ENCODE measurements at regions not wholly inside any gene's neighbourhood (a gene's known extent, or its start where the extent isn't known, plus 50 kb on each side); places are given as distances from the start of the nearest gene placed in this dataset.
A peak's percentile ranks its signal among the peaks of the same experiment; 100 is the strongest.

- Histone ChIP-seq H3K9ac (ENCODE audit: insufficient read depth, low read depth, low read length) (no peak overlapping the region), H3K4me1 (ENCODE audit: insufficient read depth, low read length) (peaks cover 23% of the 10 kb centered on the region), H3K9me3 (ENCODE audit: low read length) (no peaks in the 10 kb centered on the region), H4K20me1 (ENCODE audit: insufficient read depth, low read length) (no peaks in the 10 kb centered on the region), H3K27ac (ENCODE audit: extremely low read length, insufficient read depth, low read length) (no peak overlapping the region), H3K4me3 (replicated peaks in 1 of 3; ENCODE audit: insufficient read depth in 1 of 3, low read depth in 2 of 3, low read length in 3 of 3) (0 out of 6 replicates have a peak overlapping the region, but pooled peaks of 1 of the 3 experiments have one; percentile 13), H3K79me2 (ENCODE audit: insufficient read depth, low read length) (no peaks in the 10 kb centered on the region), H2AFZ (ENCODE audit: low read length) (no peak overlapping the region), H3K27me3 (ENCODE audit: control insufficient read depth in 1 of 2, insufficient read depth in 2 of 2, low read length in 2 of 2) (0 out of 5 replicates have a peak, but pooled peaks cover 0 to 1% of the 10 kb centered on the region in 2 experiments), H3K36me3 (replicated peaks in 1 of 2; ENCODE audit: control insufficient read depth in 1 of 2, insufficient read depth in 2 of 2, low read length in 2 of 2) (no peaks in the 10 kb centered on the region; a peak in 1 of 5 replicates), H3K4me2 (ENCODE audit: low read depth, low read length) (peak overlapping the region; percentile 50)
- ChIA-PET POLR2A (interaction anchor here (1.2 kb wide), 1 partner anchor 11 kb away, joined by 3 read pairs; no protein-coding TSS in a partner anchor), CTCF (ENCODE audit: low intra/inter-chr PET ratio, low total read pairs) (no interaction called here)
- TF ChIP-seq SP2 (CRISPR knock-in tag; IDR thresholded peaks at IDR 0.05): no peak
- TF ChIP-seq KDM4B (CRISPR knock-in tag; IDR thresholded peaks at IDR 0.05): no peak
- TF ChIP-seq NFATC3 (CRISPR knock-in tag; IDR thresholded peaks at IDR 0.05): no peak
- TF ChIP-seq ZNF788 (CRISPR knock-in tag; IDR thresholded peaks at IDR 0.05; ENCODE audit: borderline replicate concordance): no peak
- no peak for TF ChIP-seq ZNF740 (CRISPR knock-in tag; IDR thresholded peaks at IDR 0.05)
- TF ChIP-seq ZNF12 (CRISPR knock-in tag; IDR thresholded peaks at IDR 0.05): no peak
- no peak for TF ChIP-seq SSRP1 (CRISPR knock-in tag; IDR thresholded peaks at IDR 0.05)
- no peak for TF ChIP-seq ZZZ3 (CRISPR knock-in tag; IDR thresholded peaks at IDR 0.05; ENCODE audit: borderline replicate concordance)
- TF ChIP-seq ZNF235 (CRISPR knock-in tag; IDR thresholded peaks at IDR 0.05; ENCODE audit: borderline replicate concordance): no peak
- TF ChIP-seq, protein P1, sequence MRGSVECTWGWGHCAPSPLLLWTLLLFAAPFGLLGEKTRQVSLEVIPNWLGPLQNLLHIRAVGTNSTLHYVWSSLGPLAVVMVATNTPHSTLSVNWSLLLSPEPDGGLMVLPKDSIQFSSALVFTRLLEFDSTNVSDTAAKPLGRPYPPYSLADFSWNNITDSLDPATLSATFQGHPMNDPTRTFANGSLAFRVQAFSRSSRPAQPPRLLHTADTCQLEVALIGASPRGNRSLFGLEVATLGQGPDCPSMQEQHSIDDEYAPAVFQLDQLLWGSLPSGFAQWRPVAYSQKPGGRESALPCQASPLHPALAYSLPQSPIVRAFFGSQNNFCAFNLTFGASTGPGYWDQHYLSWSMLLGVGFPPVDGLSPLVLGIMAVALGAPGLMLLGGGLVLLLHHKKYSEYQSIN (CRISPR knock-in tag; IDR thresholded peaks at IDR 0.05; ENCODE audit: borderline replicate concordance): no peak
- no peak for TF ChIP-seq MNT (IDR thresholded peaks at IDR 0.05)
- no peak for TF ChIP-seq AKAP8 (CRISPR knock-in tag; IDR thresholded peaks at IDR 0.05)
- no peak for TF ChIP-seq ZFP82 (CRISPR knock-in tag; IDR thresholded peaks at IDR 0.05; ENCODE audit: borderline replicate concordance)
- no peak for TF ChIP-seq FOXP1 (IDR thresholded peaks at IDR 0.05)
- TF ChIP-seq FOXP1 (CRISPR knock-in tag; IDR thresholded peaks at IDR 0.05): no peak
- TF ChIP-seq, protein P2, sequence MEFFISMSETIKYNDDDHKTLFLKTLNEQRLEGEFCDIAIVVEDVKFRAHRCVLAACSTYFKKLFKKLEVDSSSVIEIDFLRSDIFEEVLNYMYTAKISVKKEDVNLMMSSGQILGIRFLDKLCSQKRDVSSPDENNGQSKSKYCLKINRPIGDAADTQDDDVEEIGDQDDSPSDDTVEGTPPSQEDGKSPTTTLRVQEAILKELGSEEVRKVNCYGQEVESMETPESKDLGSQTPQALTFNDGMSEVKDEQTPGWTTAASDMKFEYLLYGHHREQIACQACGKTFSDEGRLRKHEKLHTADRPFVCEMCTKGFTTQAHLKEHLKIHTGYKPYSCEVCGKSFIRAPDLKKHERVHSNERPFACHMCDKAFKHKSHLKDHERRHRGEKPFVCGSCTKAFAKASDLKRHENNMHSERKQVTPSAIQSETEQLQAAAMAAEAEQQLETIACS (CRISPR knock-in tag; IDR thresholded peaks at IDR 0.05): no peak
- TF ChIP-seq MBNL3 (CRISPR knock-in tag; conservative IDR thresholded peaks at IDR 0.05): no peak
- TF ChIP-seq RBAK (CRISPR knock-in tag; IDR thresholded peaks at IDR 0.05): no peak
- TF ChIP-seq, protein P3, sequence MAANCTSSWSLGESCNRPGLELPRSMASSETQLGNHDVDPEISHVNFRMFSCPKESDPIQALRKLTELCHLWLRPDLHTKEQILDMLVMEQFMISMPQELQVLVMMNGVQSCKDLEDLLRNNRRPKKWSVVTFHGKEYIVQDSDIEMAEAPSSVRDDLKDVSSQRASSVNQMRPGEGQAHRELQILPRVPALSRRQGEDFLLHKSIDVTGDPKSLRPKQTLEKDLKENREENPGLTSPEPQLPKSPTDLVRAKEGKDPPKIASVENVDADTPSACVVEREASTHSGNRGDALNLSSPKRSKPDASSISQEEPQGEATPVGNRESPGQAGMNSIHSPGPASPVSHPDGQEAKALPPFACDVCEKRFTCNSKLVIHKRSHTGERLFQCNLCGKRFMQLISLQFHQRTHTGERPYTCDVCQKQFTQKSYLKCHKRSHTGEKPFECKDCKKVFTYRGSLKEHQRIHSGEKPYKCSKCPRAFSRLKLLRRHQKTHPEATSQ (CRISPR knock-in tag; IDR thresholded peaks at IDR 0.05; ENCODE audit: borderline replicate concordance): no peak
- no peak for TF ChIP-seq SIN3B (IDR thresholded peaks at IDR 0.05; ENCODE audit: low read length)
- TF ChIP-seq ZNF547 (CRISPR knock-in tag; IDR thresholded peaks at IDR 0.05): no peak
- no TSS peak for BruUV-seq (replicated peaks)
- FAIRE-seq: no peak
- in situ Hi-C loops (cut with HindIII; ENCODE audit: extremely low pct_ligation_motif_present, low pct_unique_long_range_greater_than_20kb) (no loop called here), intact Hi-C loops (cut with micrococcal nuclease; ENCODE audit: unreplicated experiment) (loop anchor here (2.0 kb wide), 1 partner anchor 77 kb away; no protein-coding TSS in a partner anchor)
- ATAC-seq: peak; percentile 26; the same call in 1 of the 3 replicates
- no peak for DNase-seq (ENCODE audit: low spot score)
- 43% methylated on average over 5 of the region's 6 CpGs for WGBS (ENCODE audit: low lambda C conversion rate)
These were observed 104.1 kb downstream of the SYF2 start for GRCh38 chr1:25128121-25128621.

Data from HepG2 (cell line).